Esophagus muscularis mucosa (tissue), 4 donors: ENCODE measurements at regions not wholly inside any gene's neighbourhood (a gene's known extent, or its start where the extent isn't known, plus 50 kb on each side); places are given as distances from the start of the nearest gene placed in this dataset.

ENCODE experiments used
- DNase-seq: peaks from one replicate; pipeline ENCODE4 v3.0.0-alpha.2; 2017; ENCODE audit errors: extremely low spot score
- H3K27ac ChIP-seq, 4 donors: fragments of 200-600 bp; sonication (generic); replicated peaks in 1 of 4; 1 replicate in 3 of 4; 2 replicates in 1 of 4; pipeline ENCODE4 v1.5.1; 2016 to 2019; ENCODE audit warnings: mild to moderate bottlenecking in 1 of 4
- H3K27me3 ChIP-seq, 4 donors: fragments of 200-600 bp; sonication (generic); one replicate each; pipeline versions ENCODE4 v1.5.1 to v1.6.0; 2016 to 2019
- H3K36me3 ChIP-seq, 4 donors: fragments of 200-600 bp; sonication (generic); one replicate each; pipeline ENCODE4 v1.5.1; 2016 to 2019
- H3K4me1 ChIP-seq, 4 donors: fragments of 200-600 bp; sonication (generic); one replicate each; pipeline ENCODE4 v1.5.1; 2016 to 2019
- H3K4me3 ChIP-seq, 4 donors: fragments of 200-600 bp; sonication (generic); 1 replicate in 2 of 4; 2 replicates in 2 of 4; pipeline ENCODE4 v1.5.1; 2016 to 2019; ENCODE audit warnings: mild to moderate bottlenecking in 4 of 4, moderate library complexity in 1 of 4
- H3K9me3 ChIP-seq, 4 donors: fragments of 200-600 bp; sonication (generic); 1 replicate in 3 of 4; 2 replicates in 1 of 4; pipeline ENCODE4 v1.5.1; 2016 to 2019
- CTCF ChIP-seq, 3 experiments: fragments of 200-600 bp in 2 of 3; fragments of 450-650 bp in 1 of 3; sonication (generic) in 2 of 3; IDR thresholded peaks; one replicate each; pipeline ENCODE4 v1.5.1; 2017 to 2019; ENCODE audit warnings: antibody characterized with exemption in 3 of 3, mild to moderate bottlenecking in 2 of 3, moderate library complexity in 1 of 3
- EP300 ChIP-seq: sonication (generic); formaldehyde crosslinking; IDR thresholded peaks from one replicate; pipeline ENCODE4 v1.6.1; 2017; ENCODE audit warnings: antibody characterized with exemption
- POLR2A ChIP-seq: fragments of 450-650 bp; IDR thresholded peaks from one replicate; pipeline ENCODE4 v1.6.1; 2017; ENCODE audit warnings: antibody characterized with exemption, moderate library complexity, mild to moderate bottlenecking, low read depth
- POLR2AphosphoS5 ChIP-seq, 2 donors: sonication (generic); formaldehyde crosslinking; IDR thresholded peaks; one replicate each; pipeline ENCODE4 v1.6.1; 2017; ENCODE audit warnings: antibody characterized with exemption in 2 of 2
- WGBS: methylation state at CpG from one replicate; pipeline ENCODE4 v1.1.5; 2018; 5-methylcytosine and 5-hydroxymethylcytosine counted together
- intact Hi-C: fragments of 100-400 bp; cut with DNase I; formaldehyde crosslinking; loops from one replicate; pipeline ENCODE4 v1.15.1; 2023

DNA sequence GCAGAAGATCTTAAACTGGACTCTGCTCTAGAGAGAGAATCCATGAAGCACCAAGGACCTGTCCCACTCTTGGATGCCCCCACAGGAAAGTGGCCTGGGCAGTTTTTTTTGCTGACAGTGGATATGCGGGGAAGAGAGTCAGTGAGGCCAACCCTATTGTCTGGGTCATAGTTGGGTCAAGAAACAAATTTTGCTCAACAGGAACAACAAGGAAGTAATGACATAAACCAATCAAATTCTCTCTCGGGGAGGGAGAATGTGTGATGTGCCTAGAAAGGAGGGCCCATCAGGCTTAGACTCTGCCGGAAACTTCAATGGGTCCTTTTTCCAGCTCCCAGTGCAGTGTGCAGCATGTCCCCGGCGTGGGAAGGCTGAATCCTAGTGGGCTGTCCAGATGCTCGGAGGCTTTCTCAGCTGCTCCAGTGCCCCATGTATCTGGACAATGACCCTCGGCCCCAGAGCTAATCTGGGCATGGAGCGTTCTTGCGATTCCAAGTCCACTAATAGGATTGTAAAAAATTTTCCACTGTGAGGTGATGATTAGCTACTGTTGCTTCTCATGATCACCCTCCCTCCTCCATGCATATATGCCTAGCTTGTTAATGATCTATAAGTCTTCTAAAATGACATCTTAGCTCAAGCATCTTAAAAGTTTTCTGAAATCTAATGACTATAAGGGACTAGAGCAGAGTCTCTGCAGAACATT is 101.0 kb downstream of the SNX19 start:
- Histone ChIP-seq H3K27ac (no peak overlapping the region), H3K4me3 (no peak overlapping the region), H3K9me3 (no peaks in the 10 kb centered on the region), H3K4me1 (no peaks in the 10 kb centered on the region), H3K36me3 (no peaks in the 10 kb centered on the region), H3K27me3 (no peaks in the 10 kb centered on the region)
- 96% methylated on average over 5 of the region's 9 CpGs for WGBS
- intact Hi-C loops = no loop called here
- DNase-seq = peak; percentile 66
- no peak for TF ChIP-seq EP300
- TF ChIP-seq POLR2AphosphoS5 (IDR thresholded peaks at IDR 0.05) = no peak
- no peak for TF ChIP-seq POLR2A
- TF ChIP-seq CTCF (IDR thresholded peaks at IDR 0.05) = no peak

DNA sequence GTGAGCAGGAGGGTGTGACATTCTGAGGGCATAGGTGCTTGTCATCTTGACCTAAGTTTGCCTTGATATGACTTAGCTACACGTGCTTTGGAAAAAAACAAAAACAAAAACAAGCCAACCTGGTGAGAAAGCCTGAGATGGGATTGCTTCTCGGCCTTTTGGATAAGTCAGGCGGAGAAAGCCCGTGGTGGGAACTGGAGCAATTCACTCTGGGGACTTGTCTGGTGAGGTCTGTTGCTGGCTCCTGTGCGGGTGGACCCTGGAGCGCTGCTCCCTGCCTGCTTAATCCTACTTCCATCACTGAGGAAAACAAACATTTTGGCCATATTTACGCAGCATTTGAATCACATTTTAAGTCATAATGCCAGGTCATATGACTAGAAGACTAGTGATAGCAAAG is 100.3 kb downstream of the SNX19 start:
- WGBS = 95% methylated on average over 7 of the region's 7 CpGs

GRCh38 chr11:130816546-130817329 is 99.5 kb downstream of the SNX19 start:
- DNase-seq = peak; percentile 89
- Histone ChIP-seq H3K36me3 (no peaks in the 10 kb centered on the region), H3K9me3 (no peaks in the 10 kb centered on the region), H3K4me3 (no peak overlapping the region), H3K4me1 (no peaks in the 10 kb centered on the region), H3K27ac (no peak overlapping the region), H3K27me3 (no peaks in the 10 kb centered on the region)
- WGBS = 74% methylated on average over 15 of the region's 15 CpGs
- intact Hi-C loops = no loop called here
- TF ChIP-seq POLR2A = no peak
- TF ChIP-seq POLR2AphosphoS5 (IDR thresholded peaks at IDR 0.05) = no peak
- TF ChIP-seq CTCF (IDR thresholded peaks at IDR 0.05) = no peak
- no peak for TF ChIP-seq EP300

More for the DNA sequence above, 100.3 kb downstream of the SNX19 start:
- H3K36me3 ChIP-seq = no peaks in the 10 kb centered on the region
- H3K27ac ChIP-seq = no peak overlapping the region
- no peaks in the 10 kb centered on the region for H3K27me3 ChIP-seq
- peak; percentile 80 for DNase-seq
- H3K4me3 ChIP-seq = no peak overlapping the region
- no peak for TF ChIP-seq EP300
- TF ChIP-seq POLR2A = no peak
- no peak for TF ChIP-seq CTCF (IDR thresholded peaks at IDR 0.05)
- no peak for TF ChIP-seq POLR2AphosphoS5 (IDR thresholded peaks at IDR 0.05)
- H3K9me3 ChIP-seq = no peaks in the 10 kb centered on the region
- intact Hi-C loops = no loop called here
- no peaks in the 10 kb centered on the region for H3K4me1 ChIP-seq

DNA sequence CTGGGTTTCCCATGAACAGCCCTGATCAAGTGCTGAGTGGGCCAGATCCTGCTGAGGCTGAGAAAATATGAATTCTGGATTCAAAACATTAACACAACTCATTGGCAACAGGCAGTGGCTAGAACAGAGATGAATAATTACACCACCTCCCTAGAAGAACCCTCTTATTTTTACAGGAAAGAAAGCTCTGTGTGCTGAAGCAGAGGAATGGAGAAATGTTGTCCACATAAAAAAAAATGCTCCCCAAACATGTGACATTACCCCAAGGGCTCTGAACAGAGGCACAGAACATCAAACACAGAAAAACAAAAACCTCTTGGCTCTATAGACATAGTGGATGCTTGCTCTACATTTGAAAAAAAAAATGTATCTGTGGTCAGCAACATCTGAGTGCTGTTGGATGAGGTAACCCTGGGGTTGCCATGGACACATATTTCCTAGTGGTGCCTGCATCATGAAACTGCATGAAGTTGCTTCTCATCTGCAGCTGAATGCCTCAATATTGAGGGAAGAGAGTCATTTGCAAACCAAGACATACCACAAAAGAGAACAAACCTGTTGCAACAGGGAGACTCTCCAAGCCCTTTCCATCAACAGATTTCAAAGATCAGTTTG is 98.8 kb downstream of the SNX19 start:
- no peak overlapping the region for H3K27ac ChIP-seq
- no peak overlapping the region for H3K4me3 ChIP-seq
- no peaks in the 10 kb centered on the region for H3K27me3 ChIP-seq
- intact Hi-C loops = no loop called here
- H3K4me1 ChIP-seq = no peaks in the 10 kb centered on the region
- TF ChIP-seq POLR2A (no peak), POLR2AphosphoS5 (IDR thresholded peaks at IDR 0.05) (no peak), EP300 (no peak), CTCF (IDR thresholded peaks at IDR 0.05) (no peak)
- peak; percentile 68 for DNase-seq
- no peaks in the 10 kb centered on the region for H3K9me3 ChIP-seq
- H3K36me3 ChIP-seq = no peaks in the 10 kb centered on the region
